ENCODE measurements at regions not wholly inside any gene's neighbourhood (a gene's known extent, or its start where the extent isn't known, plus 50 kb on each side); places are given as distances from the start of the nearest gene placed in this dataset.

- no peak for DNase-seq (ENCODE audit: low read depth in 3 of 3)
These were observed 143.4 kb upstream of the CPSF6 start for GRCh38 chr12:69095765-69096477.

- no peak for DNase-seq (ENCODE audit: low read depth in 3 of 3)
These were observed 142.6 kb upstream of the CPSF6 start for GRCh38 chr12:69096669-69097335.

GRCh38 chr12:69097619-69098368, 141.6 kb upstream of the CPSF6 start:
- DNase-seq (ENCODE audit: low read depth in 3 of 3): no peak

GRCh38 chr12:69099201-69099837, 140.1 kb upstream of the CPSF6 start:
- DNase-seq (ENCODE audit: low read depth in 3 of 3): no peak

- DNase-seq (ENCODE audit: low read depth in 3 of 3): no peak
These were observed 137.9 kb upstream of the CPSF6 start for GRCh38 chr12:69101505-69101904.

GRCh38 chr12:69102856-69103255, 136.5 kb upstream of the CPSF6 start:
- no peak for DNase-seq (ENCODE audit: low read depth in 3 of 3)

- no peak for DNase-seq (ENCODE audit: low read depth in 3 of 3)
These were observed 134.0 kb upstream of the CPSF6 start for GRCh38 chr12:69105101-69105962.

- no peak for DNase-seq (ENCODE audit: low read depth in 3 of 3)
These were observed 132.8 kb upstream of the CPSF6 start for GRCh38 chr12:69106482-69107118.

GRCh38 chr12:69107541-69107940, 131.8 kb upstream of the CPSF6 start:
- DNase-seq (ENCODE audit: low read depth in 3 of 3): no peak

- no peak for DNase-seq (ENCODE audit: low read depth in 3 of 3)
These were observed 131.3 kb upstream of the CPSF6 start for GRCh38 chr12:69108037-69108436.

- DNase-seq (ENCODE audit: low read depth in 3 of 3): no peak
These were observed 126.8 kb upstream of the CPSF6 start for GRCh38 chr12:69112616-69113015.

- DNase-seq (ENCODE audit: low read depth in 3 of 3): no peak
These were observed 124.3 kb upstream of the CPSF6 start for GRCh38 chr12:69115099-69115498.

- no peak for DNase-seq (ENCODE audit: low read depth in 3 of 3)
These were observed 123.4 kb upstream of the CPSF6 start for GRCh38 chr12:69115951-69116350.

- DNase-seq (ENCODE audit: low read depth in 3 of 3): no peak
These were observed 121.7 kb upstream of the CPSF6 start for GRCh38 chr12:69117566-69118266.

- DNase-seq (ENCODE audit: low read depth in 3 of 3): no peak
These were observed 120.9 kb upstream of the CPSF6 start for GRCh38 chr12:69118516-69118915.

GRCh38 chr12:69119770-69120169, 119.6 kb upstream of the CPSF6 start:
- DNase-seq (ENCODE audit: low read depth in 3 of 3): no peak

- DNase-seq (ENCODE audit: low read depth in 3 of 3): no peak
These were observed 119.0 kb upstream of the CPSF6 start for GRCh38 chr12:69120354-69120753.

- no peak for DNase-seq (ENCODE audit: low read depth in 3 of 3)
These were observed 116.1 kb upstream of the CPSF6 start for GRCh38 chr12:69123311-69123710.

GRCh38 chr12:69123919-69124638, 115.3 kb upstream of the CPSF6 start:
- DNase-seq (ENCODE audit: low read depth in 3 of 3): no peak

- DNase-seq (ENCODE audit: low read depth in 3 of 3): no peak
These were observed 110.4 kb upstream of the CPSF6 start for GRCh38 chr12:69129017-69129416.

All from stimulated activated CD4-positive, alpha-beta T cell treated with anti-CD3 and anti-CD28 coated beads, TNF-alpha, amount 100 ng/mL, for 24 hours (primary cell).